ENCODE measurements at regions not wholly inside any gene's neighbourhood (a gene's known extent, or its start where the extent isn't known, plus 50 kb on each side); places are given as distances from the start of the nearest gene placed in this dataset.

- no peak for DNase-seq (ENCODE audit: low spot score)
These were observed 80.2 kb upstream of the COX10 start for GRCh38 chr17:13989138-13989537.

GRCh38 chr17:13993106-13993505 lies 76.2 kb upstream of the COX10 start:
- no peak for DNase-seq (ENCODE audit: low spot score)

GRCh38 chr17:13994050-13994449 lies 75.3 kb upstream of the COX10 start:
- no peak for DNase-seq (ENCODE audit: low spot score)

- DNase-seq (ENCODE audit: low spot score): no peak
These were observed 73.4 kb upstream of the COX10 start for GRCh38 chr17:13995856-13996271.

- no peak for DNase-seq (ENCODE audit: low spot score)
These were observed 73.0 kb upstream of the COX10 start for GRCh38 chr17:13996276-13996675.

GRCh38 chr17:13996748-13997147 lies 72.6 kb upstream of the COX10 start:
- no peak for DNase-seq (ENCODE audit: low spot score)

GRCh38 chr17:14004927-14005620 lies 64.2 kb upstream of the COX10 start:
- DNase-seq (ENCODE audit: low spot score): no peak

GRCh38 chr17:14006249-14006942 lies 62.9 kb upstream of the COX10 start:
- DNase-seq (ENCODE audit: low spot score): no peak

GRCh38 chr17:14007951-14008350 lies 61.4 kb upstream of the COX10 start:
- DNase-seq (ENCODE audit: low spot score): no peak

GRCh38 chr17:14011036-14011692 lies 58.1 kb upstream of the COX10 start:
- no peak for DNase-seq (ENCODE audit: low spot score)

GRCh38 chr17:14011740-14012405 lies 57.4 kb upstream of the COX10 start:
- DNase-seq (ENCODE audit: low spot score): no peak

GRCh38 chr17:14014657-14015056 lies 54.6 kb upstream of the COX10 start:
- no peak for DNase-seq (ENCODE audit: low spot score)

- DNase-seq (ENCODE audit: low spot score): no peak
These were observed 54.0 kb upstream of the COX10 start for GRCh38 chr17:14015271-14015670.

GRCh38 chr17:14016858-14017257 lies 52.4 kb upstream of the COX10 start:
- DNase-seq (ENCODE audit: low spot score): no peak

- no peak for DNase-seq (ENCODE audit: low spot score)
These were observed 49.9 kb upstream of the COX10 start for GRCh38 chr17:14019186-14019956.
